Dedifferentiated amniotic fluid mesenchymal stem cell (primary cell): ENCODE measurements at regions not wholly inside any gene's neighbourhood (a gene's known extent, or its start where the extent isn't known, plus 50 kb on each side); places are given as distances from the start of the nearest gene placed in this dataset.

Experiments
- DNase-seq: peaks from one replicate; pipeline ENCODE4 v3.0.0-alpha.2; 2016; ENCODE audit errors: extremely low spot score

- DNase-seq: no peak
Measured at GRCh38 chr12:132424811-132425210, 65.1 kb upstream of the FBRSL1 start.

GRCh38 chr12:132423820-132424645, 65.9 kb upstream of the FBRSL1 start:
- no peak for DNase-seq

- no peak for DNase-seq
Measured at GRCh38 chr12:132423251-132423819, 66.6 kb upstream of the FBRSL1 start.

GRCh38 chr12:132422381-132423043, 67.4 kb upstream of the FBRSL1 start:
- DNase-seq: peak; percentile 94

GRCh38 chr12:132422040-132422380, 67.9 kb upstream of the FBRSL1 start:
- no peak for DNase-seq

- peak; percentile 31 for DNase-seq
Measured at GRCh38 chr12:132419631-132420246, 70.2 kb upstream of the FBRSL1 start.

GRCh38 chr12:132418393-132418925, 71.5 kb upstream of the FBRSL1 start:
- no peak for DNase-seq

- no peak for DNase-seq
Measured at GRCh38 chr12:132417741-132418140, 72.2 kb upstream of the FBRSL1 start.

GRCh38 chr12:132416827-132417226, 73.1 kb upstream of the FBRSL1 start:
- DNase-seq: no peak

GRCh38 chr12:132416121-132416673, 73.8 kb upstream of the FBRSL1 start:
- no peak for DNase-seq

GRCh38 chr12:132415327-132416120, 74.4 kb upstream of the FBRSL1 start:
- DNase-seq: no peak

- peak; percentile 68 for DNase-seq
Measured at GRCh38 chr12:132414634-132415326, 75.2 kb upstream of the FBRSL1 start.

- no peak for DNase-seq
Measured at GRCh38 chr12:132413931-132414588, 75.9 kb upstream of the FBRSL1 start.

- DNase-seq: no peak
Measured at GRCh38 chr12:132411457-132411856, 78.5 kb upstream of the FBRSL1 start.

GRCh38 chr12:132410849-132411248, 79.1 kb upstream of the FBRSL1 start:
- DNase-seq: no peak

- DNase-seq: no peak
Measured at GRCh38 chr12:132410296-132410625, 79.7 kb upstream of the FBRSL1 start.

- DNase-seq: no peak
Measured at GRCh38 chr12:132409495-132410295, 80.3 kb upstream of the FBRSL1 start.

- DNase-seq: no peak
Measured at GRCh38 chr12:132408626-132409494, 79.5 kb upstream of the GALNT9 start.
